ENCODE measurements at regions not wholly inside any gene's neighbourhood (a gene's known extent, or its start where the extent isn't known, plus 50 kb on each side); places are given as distances from the start of the nearest gene placed in this dataset.
"Not testable (repeated sequence)": the region's sequence is repeated elsewhere in the genome, so short reads cannot be mapped to it uniquely, and the experiment has no call there.

- Histone ChIP-seq H3K9me3 (ENCODE audit: low read depth, low read length, poor library complexity, severe bottlenecking) (no peaks in the 10 kb centered on the region), H3K4me1 (ENCODE audit: insufficient read depth, low read length, poor library complexity, severe bottlenecking) (no peaks in the 10 kb centered on the region), H3K27ac (ENCODE audit: low read depth, low read length, poor library complexity, severe bottlenecking) (no peak overlapping the region), H3K4me3 (ENCODE audit: low read depth, low read length, poor library complexity, severe bottlenecking) (no peak overlapping the region), H3K36me3 (ENCODE audit: insufficient read depth, low read length, poor library complexity, severe bottlenecking) (no peaks in the 10 kb centered on the region), H3K27me3 (replicated peaks; ENCODE audit: insufficient read depth, low read depth, low read length, poor library complexity) (no peaks in the 10 kb centered on the region)
- BruUV-seq (replicated peaks) = no TSS peak
- TF ChIP-seq CTCF (conservative IDR thresholded peaks at IDR 0.05; ENCODE audit: low read depth, low read length) (no peak), EZH2 (IDR thresholded peaks at IDR 0.05; ENCODE audit: borderline replicate concordance, low read depth, low read length, poor library complexity, severe bottlenecking) (no peak)
- ChIA-PET CTCF (no interaction called here), POLR2A (ENCODE audit: low non-redundant PET) (no interaction called here)
- no peak for DNase-seq (ENCODE audit: low spot score)
- intact Hi-C loops (cut with micrococcal nuclease; ENCODE audit: unreplicated experiment) = no loop called here
Measured at GRCh38 chr4:84309191-84309590, 189.9 kb downstream of the NKX6-1 start.

- H3K27ac ChIP-seq (ENCODE audit: low read depth, low read length, poor library complexity, severe bottlenecking); H3K4me1 ChIP-seq (ENCODE audit: insufficient read depth, low read length, poor library complexity, severe bottlenecking); H3K9me3 ChIP-seq (ENCODE audit: low read depth, low read length, poor library complexity, severe bottlenecking); POLR2A ChIA-PET (ENCODE audit: low non-redundant PET); DNase-seq (ENCODE audit: low spot score); H3K27me3 ChIP-seq (replicated peaks; ENCODE audit: insufficient read depth, low read depth, low read length, poor library complexity); BruUV-seq (replicated peaks); H3K4me3 ChIP-seq (ENCODE audit: low read depth, low read length, poor library complexity, severe bottlenecking); CTCF ChIA-PET; intact Hi-C loops (cut with micrococcal nuclease; ENCODE audit: unreplicated experiment); H3K36me3 ChIP-seq (ENCODE audit: insufficient read depth, low read length, poor library complexity, severe bottlenecking): not testable (repeated sequence)
Measured at GRCh38 chr4:84298719-84299254, 200.3 kb downstream of the NKX6-1 start.

DNA sequence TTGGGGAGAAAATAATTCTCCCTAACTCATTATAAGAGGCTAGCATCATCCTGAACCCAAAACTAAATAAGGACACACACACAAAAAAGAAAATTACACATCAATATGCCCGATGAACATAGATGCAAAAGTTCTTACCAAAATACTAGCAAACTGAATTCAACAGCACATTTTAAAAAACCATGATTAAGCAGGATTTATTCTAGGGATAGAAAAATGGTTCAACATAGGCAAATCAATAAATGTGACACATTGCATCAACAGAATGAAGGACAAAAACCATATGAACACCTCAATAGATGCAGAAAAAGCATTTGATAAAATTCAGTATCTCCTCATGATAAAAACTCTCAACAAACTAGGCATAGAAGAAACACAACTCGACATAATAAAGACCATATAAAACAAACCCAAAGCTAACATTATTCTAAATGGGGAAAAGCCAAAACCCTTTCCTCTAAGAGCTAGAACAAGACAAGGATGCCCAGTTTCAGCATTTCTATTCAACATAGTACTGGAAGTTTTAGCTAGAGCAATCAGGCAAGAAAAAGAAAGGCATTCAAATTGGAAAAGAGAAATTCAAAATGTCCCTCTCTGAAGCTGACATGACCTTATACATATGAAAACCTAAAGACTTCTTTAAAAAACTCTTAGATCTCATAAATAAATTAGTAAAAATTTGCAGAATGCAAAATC is 200.9 kb downstream of the NKX6-1 start:
- Histone ChIP-seq H3K4me3 (ENCODE audit: low read depth, low read length, poor library complexity, severe bottlenecking) (no peak overlapping the region), H3K4me1 (ENCODE audit: insufficient read depth, low read length, poor library complexity, severe bottlenecking) (no peaks in the 10 kb centered on the region), H3K9me3 (ENCODE audit: low read depth, low read length, poor library complexity, severe bottlenecking) (no peaks in the 10 kb centered on the region), H3K27ac (ENCODE audit: low read depth, low read length, poor library complexity, severe bottlenecking) (no peak overlapping the region), H3K27me3 (replicated peaks; ENCODE audit: insufficient read depth, low read depth, low read length, poor library complexity) (no peaks in the 10 kb centered on the region), H3K36me3 (ENCODE audit: insufficient read depth, low read length, poor library complexity, severe bottlenecking) (no peaks in the 10 kb centered on the region)
- BruUV-seq (replicated peaks) = no TSS peak
- TF ChIP-seq EZH2 (IDR thresholded peaks at IDR 0.05; ENCODE audit: borderline replicate concordance, low read depth, low read length, poor library complexity, severe bottlenecking) = no peak
- no peak for TF ChIP-seq CTCF (conservative IDR thresholded peaks at IDR 0.05; ENCODE audit: low read depth, low read length)
- no peak for DNase-seq (ENCODE audit: low spot score)
- intact Hi-C loops (cut with micrococcal nuclease; ENCODE audit: unreplicated experiment) = no loop called here
- ChIA-PET CTCF (no interaction called here), POLR2A (ENCODE audit: low non-redundant PET) (no interaction called here)

DNA sequence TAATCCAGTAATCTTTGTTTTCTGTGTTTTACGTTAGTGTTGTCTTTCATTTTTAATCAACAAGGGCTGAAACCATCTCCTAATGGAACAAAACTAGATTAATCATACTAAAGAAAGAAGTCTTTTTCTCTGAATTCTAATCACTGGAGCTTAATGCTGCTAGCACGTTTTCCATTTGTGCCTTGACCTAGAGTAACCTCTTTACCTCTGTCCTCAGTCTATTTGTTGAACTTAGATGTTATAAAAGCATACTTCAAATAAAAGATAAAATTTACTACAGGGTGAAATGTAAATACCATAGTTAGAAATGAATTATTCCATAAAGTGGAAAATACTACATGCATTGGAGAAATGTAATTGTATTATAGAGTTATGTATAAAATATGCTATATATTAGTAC is 207.1 kb downstream of the NKX6-1 start:
- DNase-seq (ENCODE audit: low spot score) = no peak
- POLR2A ChIA-PET (ENCODE audit: low non-redundant PET) = no interaction called here
- no peak overlapping the region for H3K27ac ChIP-seq (ENCODE audit: low read depth, low read length, poor library complexity, severe bottlenecking)
- H3K9me3 ChIP-seq (ENCODE audit: low read depth, low read length, poor library complexity, severe bottlenecking) = no peaks in the 10 kb centered on the region
- H3K4me1 ChIP-seq (ENCODE audit: insufficient read depth, low read length, poor library complexity, severe bottlenecking) = no peaks in the 10 kb centered on the region
- CTCF ChIA-PET = no interaction called here
- H3K27me3 ChIP-seq (replicated peaks; ENCODE audit: insufficient read depth, low read depth, low read length, poor library complexity) = no peaks in the 10 kb centered on the region
- intact Hi-C loops (cut with micrococcal nuclease; ENCODE audit: unreplicated experiment) = no loop called here
- no peaks in the 10 kb centered on the region for H3K36me3 ChIP-seq (ENCODE audit: insufficient read depth, low read length, poor library complexity, severe bottlenecking)
- BruUV-seq (replicated peaks) = no TSS peak
- TF ChIP-seq CTCF (conservative IDR thresholded peaks at IDR 0.05; ENCODE audit: low read depth, low read length) = no peak
- TF ChIP-seq EZH2 (IDR thresholded peaks at IDR 0.05; ENCODE audit: borderline replicate concordance, low read depth, low read length, poor library complexity, severe bottlenecking) = no peak
- H3K4me3 ChIP-seq (ENCODE audit: low read depth, low read length, poor library complexity, severe bottlenecking) = no peak overlapping the region
